H9 (cell line): ENCODE measurements at regions not wholly inside any gene's neighbourhood (a gene's known extent, or its start where the extent isn't known, plus 50 kb on each side); places are given as distances from the start of the nearest gene placed in this dataset.

Source experiments
- DNase-seq: peaks from one replicate; pipeline ENCODE4 v3.0.0-alpha.2; 2017
- H2AFZ ChIP-seq: one replicate; pipeline ENCODE4 v1.6.1; 2013; ENCODE audit warnings: mild to moderate bottlenecking, low read length, control low read depth, moderate library complexity
- H2AK5ac ChIP-seq: 2 replicates; pipeline ENCODE4 v1.6.1; 2013; ENCODE audit warnings: low read length, control low read depth, mixed read lengths; ENCODE audit not compliant: insufficient read length
- H2BK120ac ChIP-seq: one replicate; pipeline ENCODE4 v1.6.1; 2013; ENCODE audit warnings: low read depth, mild to moderate bottlenecking, low read length, control low read depth, inconsistent platforms; ENCODE audit not compliant: poor library complexity, severe bottlenecking
- H2BK12ac ChIP-seq: 2 replicates; pipeline ENCODE4 v1.6.1; 2013; ENCODE audit warnings: low read length, control low read depth, mixed read lengths, low read depth; ENCODE audit not compliant: insufficient read length
- H2BK15ac ChIP-seq: 2 replicates; pipeline ENCODE4 v1.6.1; 2013; ENCODE audit warnings: low read depth, low read length, control low read depth
- H2BK20ac ChIP-seq: one replicate; pipeline ENCODE4 v1.6.1; 2013; ENCODE audit warnings: low read depth, mild to moderate bottlenecking, low read length, control low read depth, inconsistent platforms; ENCODE audit not compliant: poor library complexity, severe bottlenecking
- H2BK5ac ChIP-seq: 2 replicates; pipeline ENCODE4 v1.6.1; 2013; ENCODE audit warnings: low read length, control low read depth, mixed read lengths; ENCODE audit not compliant: insufficient read length
- H3K14ac ChIP-seq: 2 replicates; pipeline ENCODE4 v1.6.1; 2013; ENCODE audit warnings: low read length, control low read depth; ENCODE audit not compliant: insufficient read depth
- H3K18ac ChIP-seq: 2 replicates; pipeline ENCODE4 v1.6.1; 2013; ENCODE audit warnings: low read depth, mild to moderate bottlenecking, mixed read lengths, low read length, control low read depth; ENCODE audit not compliant: insufficient read length
- H3K23ac ChIP-seq: 2 replicates; pipeline ENCODE4 v1.6.1; 2013; ENCODE audit warnings: low read length, control low read depth, mixed read lengths, low read depth; ENCODE audit not compliant: insufficient read length
- H3K23me2 ChIP-seq: 2 replicates; pipeline ENCODE4 v1.6.1; 2013; ENCODE audit warnings: low read depth, mild to moderate bottlenecking, mixed read lengths, low read length, control low read depth; ENCODE audit not compliant: insufficient read length, poor library complexity, severe bottlenecking
- H3K27ac ChIP-seq: 2 replicates; pipeline ENCODE4 v1.5.1; 2013; ENCODE audit warnings: low read length, control low read depth, mixed read lengths, low read depth; ENCODE audit not compliant: insufficient read length
- H3K27me3 ChIP-seq: 2 replicates; pipeline ENCODE4 v1.6.1; 2013; ENCODE audit warnings: low read length, control low read depth, inconsistent platforms; ENCODE audit not compliant: insufficient read depth
- H3K4ac ChIP-seq: 2 replicates; pipeline ENCODE4 v1.6.1; 2013; ENCODE audit warnings: low read depth, mild to moderate bottlenecking, control low read depth, inconsistent platforms, low read length, moderate library complexity
- H3K4me1 ChIP-seq: 2 replicates; pipeline ENCODE4 v1.6.1; 2013; ENCODE audit warnings: low read length, control low read depth, inconsistent platforms; ENCODE audit not compliant: insufficient read depth
- H3K4me2 ChIP-seq: 2 replicates; pipeline ENCODE4 v1.6.1; 2013; ENCODE audit warnings: low read length, control low read depth, mixed read lengths; ENCODE audit not compliant: insufficient read length, insufficient read depth
- H3K56ac ChIP-seq: 2 replicates; pipeline ENCODE4 v1.6.1; 2013; ENCODE audit warnings: low read depth, mild to moderate bottlenecking, mixed read lengths, low read length, control low read depth; ENCODE audit not compliant: insufficient read length
- H3K79me1 ChIP-seq: 2 replicates; pipeline ENCODE4 v1.6.1; 2013; ENCODE audit warnings: low read depth, mild to moderate bottlenecking, moderate library complexity, low read length, control low read depth, inconsistent platforms; ENCODE audit not compliant: insufficient read depth, poor library complexity, severe bottlenecking
- H3K79me2 ChIP-seq: 2 replicates; pipeline ENCODE4 v1.6.1; 2013; ENCODE audit warnings: low read length, control low read depth, inconsistent platforms; ENCODE audit not compliant: insufficient read depth
- H3K9ac ChIP-seq: 2 replicates; pipeline ENCODE4 v1.6.1; 2013; ENCODE audit warnings: low read length, control low read depth, mixed read lengths; ENCODE audit not compliant: insufficient read length; ENCODE audit errors: extremely low read depth
- H3K9me3 ChIP-seq: one replicate; pipeline ENCODE4 v1.6.1; 2013; ENCODE audit warnings: low read depth, low read length, inconsistent platforms; ENCODE audit not compliant: control insufficient read depth
- H3T11ph ChIP-seq: one replicate; pipeline ENCODE4 v1.6.1; 2013; ENCODE audit warnings: mild to moderate bottlenecking, low read length, control low read depth, inconsistent platforms
- H4K20me1 ChIP-seq: one replicate; pipeline ENCODE4 v1.6.1; 2013; ENCODE audit not compliant: control insufficient read depth, insufficient read length, insufficient read depth
- H4K5ac ChIP-seq: 2 replicates; pipeline ENCODE4 v1.6.1; 2013; ENCODE audit warnings: low read depth, mild to moderate bottlenecking, mixed read lengths, low read length, control low read depth; ENCODE audit not compliant: insufficient read length
- H4K8ac ChIP-seq: replicated peaks from 2 replicates; pipeline ENCODE4 v1.6.1; 2013; ENCODE audit warnings: low read length, control low read depth, mixed read lengths, low read depth; ENCODE audit not compliant: insufficient read length
- H4K91ac ChIP-seq: 2 replicates; pipeline ENCODE4 v1.6.1; 2013; ENCODE audit warnings: low read depth, mild to moderate bottlenecking, moderate library complexity, mixed read lengths, low read length, control low read depth; ENCODE audit not compliant: insufficient read length
- H3K27ac Mint-ChIP-seq, 3 experiments: 2 replicates in 2 of 3; 3 replicates in 1 of 3; pipeline ENCODE4 v1.8.0; 2020 to 2021; ENCODE audit warnings: mixed read lengths in 3 of 3, mild to moderate bottlenecking in 1 of 3, moderate library complexity in 1 of 3
- H3K27me3 Mint-ChIP-seq: 2 replicates; pipeline ENCODE4 v1.8.0; 2021; ENCODE audit warnings: low read depth, mild to moderate bottlenecking, moderate library complexity, mixed read lengths
- H3K36me3 Mint-ChIP-seq, 3 experiments: 2 replicates in 2 of 3; 3 replicates in 1 of 3; pipeline ENCODE4 v1.8.0; 2020 to 2021; ENCODE audit warnings: low read depth in 3 of 3, mixed read lengths in 3 of 3; ENCODE audit not compliant: insufficient read depth in 1 of 3
- H3K4me1 Mint-ChIP-seq, 2 experiments: 2 replicates each; pipeline ENCODE4 v1.8.0; 2020; ENCODE audit warnings: mixed read lengths in 2 of 2
- H3K4me3 Mint-ChIP-seq, 2 experiments: 2 replicates in 1 of 2; 3 replicates in 1 of 2; pipeline ENCODE4 v1.8.0; 2020 to 2021; ENCODE audit warnings: mild to moderate bottlenecking in 2 of 2, mixed read lengths in 2 of 2, moderate library complexity in 1 of 2
- H3K9me3 Mint-ChIP-seq, 2 experiments: 2 replicates in 1 of 2; 3 replicates in 1 of 2; pipeline ENCODE4 v1.8.0; 2020; ENCODE audit warnings: mild to moderate bottlenecking in 2 of 2, mixed read lengths in 2 of 2, moderate library complexity in 1 of 2
- CTCF ChIP-seq: fragments of 200-600 bp; sonication (generic); conservative IDR thresholded peaks from 3 replicates; pipeline ENCODE4 v1.8.0; 2021; ENCODE audit warnings: antibody characterized with exemption, mild to moderate bottlenecking
- WGBS: extraction: QIAGEN DNeasy Blood & Tissue Kit; methylation state at CpG from one replicate; pipeline ENCODE4 v1.1.7; 2013; ENCODE audit warnings: missing lambda C conversion rate, low lambda C conversion rate, mixed read lengths; ENCODE audit not compliant: insufficient read length; ENCODE audit errors: extremely low coverage; 5-methylcytosine and 5-hydroxymethylcytosine counted together

- no peak overlapping the region for H2BK20ac ChIP-seq
- no peak for TF ChIP-seq CTCF
- H2BK120ac ChIP-seq: no peak overlapping the region
- no peak overlapping the region for H4K91ac ChIP-seq
- H3K27ac Mint-ChIP-seq: no peak overlapping the region
- H3K56ac ChIP-seq: no peak overlapping the region
- H3K36me3 Mint-ChIP-seq: no peaks in the 10 kb centered on the region; a peak in 1 of 7 replicates
- H3K4me2 ChIP-seq: no peak overlapping the region
- H3K4me1 ChIP-seq: no peaks in the 10 kb centered on the region; the same call in 1 of the 2 replicates
- no peak overlapping the region for H3T11ph ChIP-seq
- peaks cover 3 to 4% of the 10 kb centered on the region in 2 experiments for H3K4me1 Mint-ChIP-seq
- H2BK15ac ChIP-seq: no peak overlapping the region
- H3K23ac ChIP-seq: no peak overlapping the region
- no peak overlapping the region for H3K9ac ChIP-seq
- no peak overlapping the region for H4K5ac ChIP-seq
- no peak overlapping the region for H2AFZ ChIP-seq
- no peak overlapping the region for H3K4me3 Mint-ChIP-seq
- no peaks in the 10 kb centered on the region for H3K23me2 ChIP-seq
- no CpG with 5 or more reads among the region's 2 CpGs for WGBS
- no peak overlapping the region for H3K14ac ChIP-seq
- H3K79me1 ChIP-seq: no peaks in the 10 kb centered on the region
- H2BK12ac ChIP-seq: no peak overlapping the region
- no peak overlapping the region for H2AK5ac ChIP-seq
- no peaks in the 10 kb centered on the region for H3K9me3 Mint-ChIP-seq
- no peak overlapping the region for H4K8ac ChIP-seq
- DNase-seq: no peak
- no peak overlapping the region for H2BK5ac ChIP-seq
- H3K79me2 ChIP-seq: no peaks in the 10 kb centered on the region
- no peak overlapping the region for H3K4ac ChIP-seq
- H3K18ac ChIP-seq: no peak overlapping the region
- H3K27ac ChIP-seq: no peak overlapping the region
- H3K9me3 ChIP-seq: no peaks in the 10 kb centered on the region
- no peaks in the 10 kb centered on the region for H3K27me3 Mint-ChIP-seq
- H3K27me3 ChIP-seq: no peaks in the 10 kb centered on the region
- no peaks in the 10 kb centered on the region for H4K20me1 ChIP-seq
Observed at GRCh38 chr2:200247494-200247893, 59.0 kb upstream of the SPATS2L start.
